OCI-LY3 (cell line): ENCODE measurements at regions not wholly inside any gene's neighbourhood (a gene's known extent, or its start where the extent isn't known, plus 50 kb on each side); places are given as distances from the start of the nearest gene placed in this dataset.

Experiments
- EZH2phosphoT487 ChIP-seq: fragments of 200-600 bp; shearing (Covaris generic); IDR thresholded peaks from 2 replicates; pipeline ENCODE4 v1.6.1; 2018; ENCODE audit warnings: antibody characterized with exemption, mixed run types, low read depth
- TF ChIP-seq, protein P1 (sequence below): fragments of 200-600, 300-600 bp; sonication (generic); IDR thresholded peaks from 2 replicates; pipeline ENCODE4 v1.5.1; 2014; ENCODE audit warnings: antibody characterized with exemption, low read length, low read depth

DNA sequence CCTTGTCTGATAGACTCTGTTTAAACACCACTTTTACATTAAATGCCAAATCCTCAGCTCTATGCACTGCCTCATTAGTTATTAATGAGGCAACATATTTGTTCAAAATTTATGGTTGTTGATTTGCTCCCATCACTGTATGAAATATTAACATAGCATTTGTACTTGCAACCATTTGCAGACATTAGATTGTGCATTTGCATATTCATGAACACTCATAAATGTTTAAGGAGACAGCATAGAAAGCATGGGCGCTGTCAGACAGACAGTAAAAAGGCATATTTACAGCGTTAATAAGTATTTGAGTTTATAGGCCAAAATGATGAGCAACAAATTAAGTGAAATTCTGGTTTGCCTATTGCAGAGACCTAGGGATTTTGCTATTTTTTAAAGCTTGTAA lies 502.3 kb downstream of the TXNL1 start:
- TF ChIP-seq, protein P1, sequence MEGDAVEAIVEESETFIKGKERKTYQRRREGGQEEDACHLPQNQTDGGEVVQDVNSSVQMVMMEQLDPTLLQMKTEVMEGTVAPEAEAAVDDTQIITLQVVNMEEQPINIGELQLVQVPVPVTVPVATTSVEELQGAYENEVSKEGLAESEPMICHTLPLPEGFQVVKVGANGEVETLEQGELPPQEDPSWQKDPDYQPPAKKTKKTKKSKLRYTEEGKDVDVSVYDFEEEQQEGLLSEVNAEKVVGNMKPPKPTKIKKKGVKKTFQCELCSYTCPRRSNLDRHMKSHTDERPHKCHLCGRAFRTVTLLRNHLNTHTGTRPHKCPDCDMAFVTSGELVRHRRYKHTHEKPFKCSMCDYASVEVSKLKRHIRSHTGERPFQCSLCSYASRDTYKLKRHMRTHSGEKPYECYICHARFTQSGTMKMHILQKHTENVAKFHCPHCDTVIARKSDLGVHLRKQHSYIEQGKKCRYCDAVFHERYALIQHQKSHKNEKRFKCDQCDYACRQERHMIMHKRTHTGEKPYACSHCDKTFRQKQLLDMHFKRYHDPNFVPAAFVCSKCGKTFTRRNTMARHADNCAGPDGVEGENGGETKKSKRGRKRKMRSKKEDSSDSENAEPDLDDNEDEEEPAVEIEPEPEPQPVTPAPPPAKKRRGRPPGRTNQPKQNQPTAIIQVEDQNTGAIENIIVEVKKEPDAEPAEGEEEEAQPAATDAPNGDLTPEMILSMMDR = no peak
- no peak for TF ChIP-seq EZH2phosphoT487
